Fibroblast of the aortic adventitia (primary cell): ENCODE measurements at regions not wholly inside any gene's neighbourhood (a gene's known extent, or its start where the extent isn't known, plus 50 kb on each side); places are given as distances from the start of the nearest gene placed in this dataset.
"Not testable (repeated sequence)": the region's sequence is repeated elsewhere in the genome, so short reads cannot be mapped to it uniquely, and the experiment has no call there.

ENCODE experiments used
- DNase-seq: peaks from one replicate; pipeline ENCODE4 v3.0.0-alpha.2; 2010; ENCODE audit warnings: low read depth
- H3K4me3 ChIP-seq: 2 replicates; pipeline ENCODE4 v1.5.1; 2011; ENCODE audit warnings: low read depth, mild to moderate bottlenecking, control low read depth, low read length, moderate library complexity
- CTCF ChIP-seq: IDR thresholded peaks from 2 replicates; pipeline ENCODE4 v1.5.1; 2011; ENCODE audit warnings: mild to moderate bottlenecking, low read length, control low read depth, inconsistent platforms; ENCODE audit not compliant: insufficient read depth

- TF ChIP-seq CTCF: no peak
- DNase-seq: no peak
- H3K4me3 ChIP-seq: no peak overlapping the region
Observed at GRCh38 chr7:65269150-65269856, 104.4 kb upstream of the ZNF92 start.

DNA sequence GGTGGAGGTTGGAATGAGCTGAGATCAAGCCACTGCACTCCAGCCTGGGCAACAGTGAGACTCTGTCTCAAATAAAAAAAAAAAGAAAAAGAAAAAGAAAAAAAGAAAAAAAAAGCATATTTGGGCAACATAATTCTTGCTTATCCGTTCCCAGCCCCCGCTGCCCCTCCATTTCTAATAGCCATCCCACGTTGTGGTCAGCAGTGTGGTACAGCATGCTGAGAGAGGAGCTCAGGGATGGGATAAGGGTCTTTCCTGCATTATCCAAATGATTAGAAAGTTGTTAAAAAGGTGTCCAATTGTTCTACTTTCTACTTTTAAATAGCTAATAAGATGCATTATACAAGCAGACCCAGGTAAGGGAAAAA lies 104.9 kb upstream of the ZNF92 start:
- DNase-seq: no peak
- no peak overlapping the region for H3K4me3 ChIP-seq
- TF ChIP-seq CTCF: no peak

DNA sequence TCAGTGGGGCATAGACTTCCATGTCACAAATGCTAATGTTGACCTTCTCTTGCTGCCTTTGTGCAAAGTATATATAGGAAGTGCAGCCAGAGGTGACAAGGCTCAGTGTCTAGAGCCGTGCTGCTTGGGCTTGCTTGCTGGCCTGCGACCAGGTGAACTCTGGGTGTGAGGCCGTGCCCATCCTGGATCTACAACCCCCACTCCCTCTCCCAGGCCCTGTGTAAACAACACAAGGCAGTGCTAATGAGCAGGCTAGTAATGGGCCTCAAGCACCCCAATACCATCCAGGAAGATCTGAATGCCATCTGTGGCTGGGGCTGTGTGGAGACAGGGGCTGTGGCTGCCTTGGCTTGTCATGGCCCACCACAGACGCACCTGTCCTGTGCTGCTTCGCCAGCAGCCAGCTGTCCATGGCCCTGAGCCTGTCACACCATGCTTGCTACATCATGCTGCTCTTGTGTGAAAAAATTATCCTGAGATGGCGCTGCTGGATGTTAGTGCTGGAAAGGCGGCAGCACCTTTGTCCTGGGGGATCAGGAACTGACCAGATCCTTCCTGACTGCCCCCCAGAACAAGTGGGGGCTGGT lies 107.6 kb upstream of the ZNF92 start:
- no peak overlapping the region for H3K4me3 ChIP-seq
- TF ChIP-seq CTCF: no peak
- no peak for DNase-seq

GRCh38 chr7:65264258-65264657 lies 109.4 kb upstream of the ZNF92 start:
- no peak overlapping the region for H3K4me3 ChIP-seq
- no peak for DNase-seq
- TF ChIP-seq CTCF: no peak

DNA sequence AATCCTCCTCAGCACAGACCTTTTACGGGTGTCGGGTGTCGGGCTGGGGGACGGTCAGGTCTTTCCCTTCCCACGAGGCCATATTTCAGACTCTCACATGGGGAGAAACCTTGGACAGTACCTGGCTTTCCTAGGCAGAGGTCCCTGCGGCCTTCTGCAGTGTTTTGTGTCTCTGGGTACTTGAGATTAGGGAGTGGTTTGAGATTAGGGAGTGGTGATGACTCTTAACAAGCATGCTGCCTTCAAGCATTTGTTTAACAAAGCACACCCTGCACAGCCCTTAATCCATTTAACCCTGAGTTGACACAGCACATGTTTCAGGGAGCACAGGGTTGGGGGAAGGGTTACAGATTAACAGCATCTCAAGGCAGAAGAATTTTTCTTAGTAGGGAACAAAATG lies 113.0 kb upstream of the ZNF92 start:
- DNase-seq, H3K4me3 ChIP-seq: not testable (repeated sequence)

- not testable (repeated sequence) for DNase-seq
Observed at GRCh38 chr7:65259864-65260525, 113.7 kb upstream of the ZNF92 start.

DNA sequence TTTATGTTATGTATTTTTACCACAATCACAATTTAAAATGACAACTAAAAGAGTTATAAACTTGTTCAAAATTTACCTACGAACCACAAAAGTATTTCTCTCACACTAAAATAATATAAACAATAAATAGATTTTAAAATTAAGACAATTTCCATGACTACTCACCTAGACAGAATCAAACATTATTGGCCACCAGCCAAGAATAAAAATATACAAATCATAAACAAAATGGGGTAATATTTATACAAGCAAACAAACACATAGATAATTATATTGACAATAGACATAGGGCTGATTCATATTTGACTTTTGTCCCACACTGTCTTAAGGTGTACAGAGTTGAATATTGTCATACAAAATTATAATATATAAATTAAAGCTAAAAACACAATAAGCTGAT lies 119.6 kb upstream of the ZNF92 start:
- TF ChIP-seq CTCF: no peak
- no peak for DNase-seq
- no peak overlapping the region for H3K4me3 ChIP-seq

More at GRCh38 chr7:65259864-65260525, 113.7 kb upstream of the ZNF92 start:
- not testable (repeated sequence) for H3K4me3 ChIP-seq
